ENCODE measurements at regions not wholly inside any gene's neighbourhood (a gene's known extent, or its start where the extent isn't known, plus 50 kb on each side); places are given as distances from the start of the nearest gene placed in this dataset.
"Not testable (repeated sequence)": the region's sequence is repeated elsewhere in the genome, so short reads cannot be mapped to it uniquely, and the experiment has no call there.

- DNase-seq (ENCODE audit: low read depth, low spot score), result no peak
These were observed 275.2 kb upstream of the EDA2R start for GRCh38 chrX:66914080-66914479.

- DNase-seq (ENCODE audit: low read depth, low spot score), result no peak
These were observed 273.5 kb upstream of the EDA2R start for GRCh38 chrX:66912417-66912816.

GRCh38 chrX:66902081-66902480 is 263.2 kb upstream of the EDA2R start:
- DNase-seq (ENCODE audit: low read depth, low spot score), result no peak

GRCh38 chrX:66900886-66901285 is 262.0 kb upstream of the EDA2R start:
- no peak for DNase-seq (ENCODE audit: low read depth, low spot score)

- no peak for DNase-seq (ENCODE audit: low read depth, low spot score)
These were observed 253.1 kb upstream of the EDA2R start for GRCh38 chrX:66892004-66892403.

GRCh38 chrX:66889418-66889817 is 250.5 kb upstream of the EDA2R start:
- no peak for DNase-seq (ENCODE audit: low read depth, low spot score)

GRCh38 chrX:66882101-66882500 is 243.2 kb upstream of the EDA2R start:
- DNase-seq (ENCODE audit: low read depth, low spot score), result no peak

- no peak for DNase-seq (ENCODE audit: low read depth, low spot score)
These were observed 237.9 kb upstream of the EDA2R start for GRCh38 chrX:66876776-66877175.

- no peak for DNase-seq (ENCODE audit: low read depth, low spot score)
These were observed 233.9 kb upstream of the EDA2R start for GRCh38 chrX:66872771-66873170.

GRCh38 chrX:66863721-66864120 is 224.8 kb upstream of the EDA2R start:
- no peak for DNase-seq (ENCODE audit: low read depth, low spot score)

- no peak for DNase-seq (ENCODE audit: low read depth, low spot score)
These were observed 194.5 kb upstream of the EDA2R start for GRCh38 chrX:66833426-66833825.

GRCh38 chrX:66815227-66815626 is 176.3 kb upstream of the EDA2R start:
- DNase-seq (ENCODE audit: low read depth, low spot score), result no peak

GRCh38 chrX:66794514-66794913 is 155.6 kb upstream of the EDA2R start:
- not testable (repeated sequence) for DNase-seq (ENCODE audit: low read depth, low spot score)

- DNase-seq (ENCODE audit: low read depth, low spot score), result no peak
These were observed 127.4 kb upstream of the EDA2R start for GRCh38 chrX:66766318-66766717.

- no peak for DNase-seq (ENCODE audit: low read depth, low spot score)
These were observed 121.8 kb upstream of the EDA2R start for GRCh38 chrX:66760651-66761050.

- no peak for DNase-seq (ENCODE audit: low read depth, low spot score)
These were observed 117.8 kb upstream of the EDA2R start for GRCh38 chrX:66756717-66757116.

GRCh38 chrX:66751136-66751782 is 112.4 kb upstream of the EDA2R start:
- no peak for DNase-seq (ENCODE audit: low read depth, low spot score)

- not testable (repeated sequence) for DNase-seq (ENCODE audit: low read depth, low spot score)
These were observed 105.6 kb upstream of the EDA2R start for GRCh38 chrX:66744519-66744918.

GRCh38 chrX:66731398-66731797 is 92.5 kb upstream of the EDA2R start:
- peak; percentile 12 for DNase-seq (ENCODE audit: low read depth, low spot score)

- peak; percentile 36 for DNase-seq (ENCODE audit: low read depth, low spot score)
These were observed 90.0 kb upstream of the EDA2R start for GRCh38 chrX:66728818-66729271.

- DNase-seq (ENCODE audit: low read depth, low spot score), result no peak
These were observed 79.0 kb upstream of the EDA2R start for GRCh38 chrX:66717926-66718325.

- no peak for DNase-seq (ENCODE audit: low read depth, low spot score)
These were observed 59.7 kb upstream of the EDA2R start for GRCh38 chrX:66698273-66699204.

- not testable (repeated sequence) for DNase-seq (ENCODE audit: low read depth, low spot score)
These were observed 53.6 kb upstream of the EDA2R start for GRCh38 chrX:66692512-66692911.
